ENCODE measurements at regions not wholly inside any gene's neighbourhood (a gene's known extent, or its start where the extent isn't known, plus 50 kb on each side); places are given as distances from the start of the nearest gene placed in this dataset.

GRCh38 chr11:114972105-114972504, 293.8 kb downstream of the NXPE2 start:
- TF ChIP-seq POLR2A (IDR thresholded peaks at IDR 0.05) (no peak), CTCF (IDR thresholded peaks at IDR 0.05) (no peak), EP300 (IDR thresholded peaks at IDR 0.05) (no peak), POLR2AphosphoS5 (IDR thresholded peaks at IDR 0.05) (no peak)
